Progenitor cell of endocrine pancreas (in vitro differentiated cells): ENCODE measurements at regions not wholly inside any gene's neighbourhood (a gene's known extent, or its start where the extent isn't known, plus 50 kb on each side); places are given as distances from the start of the nearest gene placed in this dataset.

ENCODE experiments used
- DNase-seq: peaks from one replicate; pipeline ENCODE4 v3.0.0; 2021; ENCODE audit warnings: low spot score; ENCODE audit not compliant: unreplicated experiment
- H3K27ac Mint-ChIP-seq: 2 replicates; pipeline ENCODE4 v1.8.0; 2021; ENCODE audit warnings: mild to moderate bottlenecking, moderate library complexity, mixed read lengths
- H3K27me3 Mint-ChIP-seq: 2 replicates; pipeline ENCODE4 v1.8.0; 2021; ENCODE audit warnings: mixed read lengths
- H3K36me3 Mint-ChIP-seq: 2 replicates; pipeline ENCODE4 v1.8.0; 2022; ENCODE audit warnings: mixed read lengths; ENCODE audit not compliant: insufficient read depth
- H3K4me1 Mint-ChIP-seq: 2 replicates; pipeline ENCODE4 v1.8.0; 2021; ENCODE audit warnings: low read depth, mixed read lengths
- H3K4me3 Mint-ChIP-seq: 2 replicates; pipeline ENCODE4 v1.8.0; 2021; ENCODE audit warnings: low read depth, mild to moderate bottlenecking, moderate library complexity, mixed read lengths
- H3K9me3 Mint-ChIP-seq: 2 replicates; pipeline ENCODE4 v1.8.0; 2021; ENCODE audit warnings: low read depth, mixed read lengths
- TF ChIP-seq, protein P1 (sequence below): fragments of 200-600 bp; sonication (generic); IDR thresholded peaks from one replicate; pipeline ENCODE4 v1.5.0; 2021; ENCODE audit warnings: antibody characterized with exemption, mild to moderate bottlenecking; ENCODE audit not compliant: unreplicated experiment

DNA sequence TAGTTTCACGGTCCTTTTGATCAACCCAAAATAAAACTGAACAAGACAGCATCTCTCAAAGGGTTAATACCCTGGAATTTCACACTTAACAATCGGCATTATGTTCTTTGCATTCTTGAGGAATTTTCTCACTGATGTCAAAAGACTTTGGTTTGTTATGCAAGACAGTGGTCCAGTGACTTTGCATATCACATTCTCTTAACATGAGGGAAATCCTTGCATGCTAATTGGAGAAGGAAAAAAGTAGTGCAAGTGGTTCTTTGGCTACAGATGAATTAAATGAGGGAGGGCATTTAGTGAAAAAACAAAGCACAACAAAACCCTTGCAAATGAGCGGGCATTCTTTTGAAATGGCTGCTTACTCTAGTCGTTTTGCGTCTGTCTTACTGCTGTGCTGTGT is 105.1 kb upstream of the LIMCH1 start:
- TF ChIP-seq, protein P1, sequence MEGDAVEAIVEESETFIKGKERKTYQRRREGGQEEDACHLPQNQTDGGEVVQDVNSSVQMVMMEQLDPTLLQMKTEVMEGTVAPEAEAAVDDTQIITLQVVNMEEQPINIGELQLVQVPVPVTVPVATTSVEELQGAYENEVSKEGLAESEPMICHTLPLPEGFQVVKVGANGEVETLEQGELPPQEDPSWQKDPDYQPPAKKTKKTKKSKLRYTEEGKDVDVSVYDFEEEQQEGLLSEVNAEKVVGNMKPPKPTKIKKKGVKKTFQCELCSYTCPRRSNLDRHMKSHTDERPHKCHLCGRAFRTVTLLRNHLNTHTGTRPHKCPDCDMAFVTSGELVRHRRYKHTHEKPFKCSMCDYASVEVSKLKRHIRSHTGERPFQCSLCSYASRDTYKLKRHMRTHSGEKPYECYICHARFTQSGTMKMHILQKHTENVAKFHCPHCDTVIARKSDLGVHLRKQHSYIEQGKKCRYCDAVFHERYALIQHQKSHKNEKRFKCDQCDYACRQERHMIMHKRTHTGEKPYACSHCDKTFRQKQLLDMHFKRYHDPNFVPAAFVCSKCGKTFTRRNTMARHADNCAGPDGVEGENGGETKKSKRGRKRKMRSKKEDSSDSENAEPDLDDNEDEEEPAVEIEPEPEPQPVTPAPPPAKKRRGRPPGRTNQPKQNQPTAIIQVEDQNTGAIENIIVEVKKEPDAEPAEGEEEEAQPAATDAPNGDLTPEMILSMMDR: no peak
- H3K27me3 Mint-ChIP-seq: no peaks in the 10 kb centered on the region
- no peak overlapping the region for H3K4me3 Mint-ChIP-seq
- peaks cover 55% of the 10 kb centered on the region for H3K4me1 Mint-ChIP-seq
- H3K9me3 Mint-ChIP-seq: no peaks in the 10 kb centered on the region
- H3K36me3 Mint-ChIP-seq: no peaks in the 10 kb centered on the region
- no peak for DNase-seq
- H3K27ac Mint-ChIP-seq: no peak overlapping the region

DNA sequence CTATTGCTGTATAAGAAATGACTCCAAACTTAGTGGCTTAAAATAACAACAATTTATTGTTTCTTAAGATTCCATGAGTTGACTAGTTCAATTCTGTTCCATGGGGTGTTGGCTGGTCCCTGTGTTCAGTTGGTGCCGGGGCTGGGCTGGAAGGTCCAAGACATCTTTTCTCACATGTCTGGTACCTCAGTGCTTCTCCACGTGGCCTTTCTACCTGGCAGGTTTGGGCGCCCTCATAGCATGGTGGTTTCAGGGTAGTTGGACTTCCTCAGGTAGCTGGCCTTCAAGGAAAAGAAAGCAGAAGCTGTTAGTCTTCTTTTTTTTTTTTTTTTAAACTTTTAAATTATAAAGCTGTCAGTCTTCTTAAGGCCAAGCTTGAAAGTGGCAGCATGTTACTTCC is 104.6 kb upstream of the LIMCH1 start:
- H3K27ac Mint-ChIP-seq: no peak overlapping the region
- H3K36me3 Mint-ChIP-seq: no peaks in the 10 kb centered on the region
- no peak for DNase-seq
- H3K27me3 Mint-ChIP-seq: no peaks in the 10 kb centered on the region
- no peaks in the 10 kb centered on the region for H3K9me3 Mint-ChIP-seq
- TF ChIP-seq, protein P1: no peak
- H3K4me3 Mint-ChIP-seq: no peak overlapping the region
- H3K4me1 Mint-ChIP-seq: peaks cover 52% of the 10 kb centered on the region

DNA sequence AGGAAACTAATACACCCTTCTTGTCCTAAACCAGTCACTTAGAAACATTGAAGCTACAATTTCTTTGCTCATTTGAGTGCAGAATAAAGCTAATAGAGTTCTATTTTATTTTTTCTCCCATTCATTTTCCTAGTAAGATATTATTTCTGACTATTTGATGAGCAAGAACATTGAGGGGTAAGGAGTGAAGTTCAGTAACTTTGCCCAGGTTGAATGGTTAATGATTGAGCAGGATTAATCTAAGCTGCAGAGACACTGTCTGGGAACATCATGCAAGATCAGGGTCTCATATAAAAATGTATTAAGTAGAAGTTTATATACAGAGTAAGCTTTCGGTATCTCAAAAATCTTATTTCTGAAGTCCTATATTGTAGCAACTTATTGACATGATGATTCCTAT is 102.4 kb upstream of the LIMCH1 start:
- Mint-ChIP-seq H3K27me3 (no peaks in the 10 kb centered on the region), H3K4me3 (no peak overlapping the region), H3K9me3 (no peaks in the 10 kb centered on the region), H3K4me1 (peaks cover 49% of the 10 kb centered on the region), H3K27ac (no peak overlapping the region), H3K36me3 (no peaks in the 10 kb centered on the region)
- no peak for DNase-seq
- TF ChIP-seq, protein P1: no peak

DNA sequence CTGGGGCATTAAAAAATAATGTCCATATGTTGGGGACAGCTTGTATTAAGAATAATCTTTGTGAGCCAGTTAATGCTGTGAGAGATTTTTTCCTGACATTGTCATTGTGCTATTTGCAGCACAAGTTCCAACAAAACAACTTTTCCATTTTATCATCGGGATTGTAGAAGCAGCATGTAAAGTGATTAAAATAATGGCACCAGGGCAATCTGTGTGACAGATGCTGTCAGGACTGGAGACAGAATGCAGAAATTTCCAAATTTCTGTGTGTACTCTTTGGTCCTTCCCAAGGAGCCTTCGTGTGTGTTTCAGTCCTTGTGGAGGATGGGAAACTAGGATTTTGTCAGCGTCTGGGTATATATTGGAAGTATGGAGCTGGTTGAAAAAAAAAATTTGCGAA is 101.5 kb upstream of the LIMCH1 start:
- Mint-ChIP-seq H3K27ac (peak overlapping the region; percentile 39), H3K4me3 (no peak overlapping the region)

DNA sequence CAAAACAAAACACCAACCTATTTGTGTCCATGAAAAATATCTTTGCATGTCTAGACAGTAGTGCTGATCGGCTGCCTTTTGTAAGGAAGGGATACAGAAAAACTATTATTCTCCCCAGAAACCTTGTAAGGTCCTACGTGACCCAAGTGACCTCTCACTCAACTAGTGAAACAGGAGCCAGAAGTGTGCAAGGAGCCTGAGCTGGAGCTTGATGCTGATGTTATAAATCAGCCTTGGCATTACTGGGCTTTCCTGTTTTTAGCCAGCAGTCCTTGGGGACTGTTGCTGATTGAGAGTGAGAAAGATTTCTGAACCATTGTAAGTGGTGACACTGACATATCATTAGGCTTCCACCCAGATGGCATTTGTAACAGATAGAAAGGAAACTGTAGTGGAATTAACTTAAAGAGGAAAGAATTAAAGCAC is 100.8 kb upstream of the LIMCH1 start:
- Mint-ChIP-seq H3K27me3 (no peaks in the 10 kb centered on the region), H3K4me1 (peaks cover 43% of the 10 kb centered on the region), H3K36me3 (no peaks in the 10 kb centered on the region), H3K4me3 (no peak overlapping the region), H3K9me3 (no peaks in the 10 kb centered on the region), H3K27ac (peak overlapping the region; percentile 39)
- DNase-seq: no peak
- TF ChIP-seq, protein P1: no peak

More for the DNA sequence above, 101.5 kb upstream of the LIMCH1 start:
- no peaks in the 10 kb centered on the region for H3K9me3 Mint-ChIP-seq
- TF ChIP-seq, protein P1: no peak
- H3K36me3 Mint-ChIP-seq: no peaks in the 10 kb centered on the region
- H3K4me1 Mint-ChIP-seq: peaks cover 49% of the 10 kb centered on the region
- H3K27me3 Mint-ChIP-seq: no peaks in the 10 kb centered on the region
- no peak for DNase-seq
